22Rv1 (cell line): ENCODE measurements at regions not wholly inside any gene's neighbourhood (a gene's known extent, or its start where the extent isn't known, plus 50 kb on each side); places are given as distances from the start of the nearest gene placed in this dataset.

Experiments
- CTCF ChIP-seq: fragments of 450-650 bp; IDR thresholded peaks from 2 replicates; pipeline ENCODE4 v1.5.1; 2017; ENCODE audit warnings: mild to moderate bottlenecking
- ZFX ChIP-seq: fragments of 450-650 bp; IDR thresholded peaks from 2 replicates; pipeline ENCODE4 v1.6.1; 2017; ENCODE audit warnings: antibody characterized with exemption, borderline replicate concordance

DNA sequence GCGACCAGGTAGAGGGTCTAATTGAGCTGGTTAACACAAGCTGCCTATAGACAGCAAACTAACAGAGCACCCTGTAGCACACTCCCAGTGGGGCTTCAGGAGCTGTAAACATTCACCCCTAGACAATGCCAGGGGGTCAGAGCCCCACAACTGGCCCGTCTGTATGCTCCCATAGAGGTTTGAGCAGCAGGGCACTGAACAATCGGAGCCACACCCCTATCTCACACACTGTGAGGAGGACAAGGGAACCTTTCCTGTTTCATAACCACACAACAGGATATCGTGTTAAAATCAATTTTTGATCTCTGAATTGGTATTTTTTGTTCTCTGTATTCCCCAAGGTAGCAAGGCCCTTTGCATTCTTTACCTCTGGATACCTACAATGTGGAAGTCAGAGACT lies 266.1 kb downstream of the SPRY2 start:
- TF ChIP-seq CTCF (no peak), ZFX (no peak)
